Activated T-cell treated with anti-CD3 and anti-CD28 coated beads for 24 hours (primary cell): ENCODE measurements at regions not wholly inside any gene's neighbourhood (a gene's known extent, or its start where the extent isn't known, plus 50 kb on each side); places are given as distances from the start of the nearest gene placed in this dataset.

Source experiments
- DNase-seq: peaks from one replicate; pipeline ENCODE4 v3.0.0-alpha.2; 2020; ENCODE audit warnings: low read depth

DNA sequence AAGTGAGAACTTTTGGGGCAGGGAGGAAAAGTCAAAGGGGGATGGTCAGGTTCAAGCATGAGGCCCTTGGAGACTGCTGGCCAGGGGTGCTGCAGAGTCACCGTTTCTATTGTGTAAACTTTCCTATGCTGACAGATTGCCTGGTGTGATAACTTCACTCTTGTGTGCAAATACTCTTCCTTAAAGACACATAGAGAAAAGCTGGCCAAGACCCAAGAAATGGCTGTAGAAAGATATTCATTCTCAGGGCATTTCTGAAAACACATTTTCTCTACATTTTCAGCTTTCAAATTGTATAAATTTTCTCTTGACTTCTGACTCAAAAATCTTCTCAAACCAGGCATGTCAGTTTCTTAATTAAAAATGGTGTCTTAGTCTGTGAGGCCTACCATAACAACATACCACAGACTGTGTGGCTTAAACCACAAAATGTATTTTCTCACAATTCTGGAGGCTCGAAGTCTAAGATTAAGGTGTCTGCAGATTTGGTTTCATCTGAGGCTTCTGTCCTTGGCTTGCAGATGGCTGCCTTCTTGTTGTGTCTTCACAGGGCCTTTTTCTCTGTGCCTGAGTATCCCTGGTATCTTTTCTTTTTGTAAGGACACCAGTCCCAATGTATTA lies 304.5 kb downstream of the KCNRG start:
- no peak for DNase-seq

GRCh38 chr13:50320271-50320862 lies 305.1 kb downstream of the KCNRG start:
- no peak for DNase-seq

- DNase-seq = no peak
Measured at GRCh38 chr13:50322006-50322405, 306.8 kb downstream of the KCNRG start.

DNA sequence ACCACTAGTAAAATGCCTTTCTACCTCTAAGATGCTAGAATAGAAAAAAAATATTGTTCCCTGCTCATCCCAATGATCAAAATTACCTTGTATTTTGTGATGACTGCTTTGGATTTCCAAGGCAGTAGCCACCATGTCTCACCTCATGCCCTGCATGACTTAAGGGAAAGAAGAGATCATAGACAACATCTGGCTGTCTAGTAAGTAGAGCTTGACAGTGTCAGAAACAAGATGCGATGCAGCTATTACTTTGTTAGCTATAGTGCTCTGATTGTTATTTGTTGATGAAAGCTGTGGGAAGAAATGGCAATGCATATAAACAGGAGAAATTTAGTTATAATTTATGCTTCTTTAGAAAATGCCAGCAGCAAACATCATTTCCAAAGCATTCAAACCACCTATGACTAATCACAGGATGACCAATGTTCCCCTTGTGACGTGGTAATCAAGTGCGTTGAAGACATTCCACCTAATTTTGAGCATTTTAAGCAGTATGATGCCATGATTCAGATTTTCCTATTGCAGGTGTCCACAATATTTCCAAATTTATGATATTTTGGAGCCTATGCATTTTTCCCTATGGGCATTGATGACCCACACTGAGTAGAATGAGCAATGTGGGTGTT lies 308.3 kb downstream of the KCNRG start:
- DNase-seq = no peak

- no peak for DNase-seq
Measured at GRCh38 chr13:50326271-50326670, 311.0 kb downstream of the KCNRG start.

DNA sequence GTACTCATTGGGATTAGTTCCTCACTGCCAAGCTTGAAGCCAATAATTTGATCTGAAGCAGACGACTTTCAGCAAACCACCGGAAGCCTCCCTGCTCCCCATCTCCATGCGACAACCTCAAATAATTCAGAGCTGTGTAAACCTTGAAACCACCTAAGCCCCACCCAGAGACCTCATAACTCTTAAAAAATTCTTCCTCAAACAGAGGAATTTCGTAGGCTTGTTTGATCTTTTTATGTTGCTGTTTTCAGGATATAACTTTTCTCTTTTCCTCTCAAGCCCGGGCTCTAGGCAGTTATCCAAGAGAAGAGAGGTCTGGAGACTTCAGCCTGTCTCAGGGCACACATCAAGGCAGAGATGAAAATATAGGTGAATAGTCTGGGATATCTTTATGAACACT lies 311.6 kb downstream of the KCNRG start:
- no peak for DNase-seq

- no peak for DNase-seq
Measured at GRCh38 chr13:50334115-50334778, 319.0 kb downstream of the KCNRG start.

GRCh38 chr13:50334944-50335343 lies 319.7 kb downstream of the KCNRG start:
- DNase-seq = no peak

- no peak for DNase-seq
Measured at GRCh38 chr13:50339271-50339670, 324.0 kb downstream of the KCNRG start.

GRCh38 chr13:50340146-50340545 lies 324.9 kb downstream of the KCNRG start:
- DNase-seq = no peak

GRCh38 chr13:50340551-50341287 lies 325.5 kb downstream of the KCNRG start:
- DNase-seq = no peak

DNA sequence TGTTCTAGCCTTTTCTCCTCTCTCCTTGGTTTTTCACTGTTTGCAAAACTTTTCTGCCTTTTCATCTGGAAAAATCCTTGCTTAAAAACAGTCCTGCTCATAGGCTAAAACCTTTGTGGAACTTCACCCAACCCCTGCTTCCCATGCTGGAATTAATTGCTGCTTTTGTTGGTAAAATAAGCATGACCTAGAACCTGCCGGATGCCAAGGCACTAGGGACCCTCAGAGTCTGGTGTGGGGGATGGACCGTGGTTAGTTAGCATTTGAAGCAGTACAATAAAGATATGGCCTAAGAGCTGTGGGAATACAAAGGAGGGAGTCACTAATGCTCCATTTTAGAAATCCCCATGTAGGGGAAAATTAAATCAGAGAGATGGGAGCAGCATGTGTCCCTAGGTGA lies 326.3 kb downstream of the KCNRG start:
- no peak for DNase-seq

- no peak for DNase-seq
Measured at GRCh38 chr13:50344717-50345116, 329.5 kb downstream of the KCNRG start.

- no peak for DNase-seq
Measured at GRCh38 chr13:50345804-50346203, 330.6 kb downstream of the KCNRG start.

DNA sequence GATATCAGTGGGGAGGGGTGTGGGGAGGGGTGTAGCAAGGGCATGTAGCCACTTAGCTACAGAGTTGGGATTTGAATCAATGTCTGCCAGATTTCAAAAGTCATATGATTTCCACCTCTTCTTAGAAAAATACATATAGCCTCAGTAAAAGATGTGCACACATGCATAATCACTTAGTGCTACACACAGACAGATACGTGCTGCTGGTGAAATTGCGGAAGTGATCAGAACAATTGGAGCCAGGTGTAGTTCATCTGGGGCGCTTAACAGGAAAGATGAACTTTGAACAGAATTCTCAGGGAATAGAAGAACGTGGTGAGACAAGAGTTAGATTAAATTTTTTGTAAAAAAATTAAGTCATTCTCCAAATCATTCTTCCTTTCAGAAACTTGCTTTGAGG lies 333.1 kb downstream of the KCNRG start:
- no peak for DNase-seq

- DNase-seq = no peak
Measured at GRCh38 chr13:50352720-50353480, 337.7 kb downstream of the KCNRG start.

DNA sequence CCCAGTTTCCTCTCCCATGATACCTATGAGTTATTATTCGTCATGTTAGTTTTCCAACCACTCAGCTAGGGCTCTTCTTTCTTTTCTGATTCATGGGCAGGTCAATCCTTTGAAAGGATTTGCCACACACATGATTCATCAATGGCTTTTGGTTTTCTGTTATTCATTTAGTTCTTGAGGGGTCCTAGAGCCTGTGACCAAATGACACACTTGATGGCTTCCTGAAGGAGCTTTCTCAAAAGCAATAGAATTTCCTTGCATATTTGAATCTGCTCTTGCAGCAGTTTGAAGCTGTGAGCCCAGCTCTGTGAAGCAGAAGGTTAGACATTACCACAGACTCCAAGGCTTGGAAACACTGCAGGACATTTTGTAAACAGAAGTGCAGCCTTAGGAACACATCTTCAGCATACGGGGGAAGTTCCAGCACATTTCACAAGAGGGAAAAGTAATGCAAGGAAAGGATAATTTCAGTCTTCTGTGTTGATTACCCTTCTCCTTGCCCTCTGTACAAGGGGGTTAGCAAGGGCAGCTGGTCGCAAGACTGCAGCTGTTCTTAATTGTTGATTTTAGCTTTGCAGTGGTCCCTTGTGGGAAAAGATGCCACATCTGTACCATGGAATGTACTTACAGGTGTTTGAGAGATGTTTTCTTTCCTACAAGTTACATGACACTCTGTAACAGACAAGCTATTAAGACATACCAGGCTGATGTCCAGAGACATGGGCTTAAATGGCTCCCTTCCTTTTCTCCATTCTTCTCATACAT lies 338.6 kb downstream of the KCNRG start:
- DNase-seq = no peak

DNA sequence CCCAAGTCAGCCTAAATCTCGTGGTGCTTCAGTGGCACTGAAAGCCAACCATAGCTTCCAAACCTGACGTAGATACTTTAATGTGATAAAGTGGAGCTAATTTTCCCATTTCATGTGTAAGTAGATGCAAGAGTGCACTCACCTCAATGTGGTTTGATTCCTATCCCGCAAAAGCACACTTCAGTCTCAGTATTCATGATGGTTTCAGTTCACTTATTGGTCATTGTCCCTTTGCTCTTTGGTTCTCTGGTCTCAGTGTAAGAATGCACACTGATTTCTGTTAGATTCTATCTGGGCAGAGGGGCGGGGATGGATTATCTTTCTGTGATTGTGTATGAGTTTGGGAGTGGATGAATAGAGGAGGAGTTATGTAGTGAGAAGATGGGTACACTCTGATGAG lies 340.6 kb downstream of the KCNRG start:
- no peak for DNase-seq

DNA sequence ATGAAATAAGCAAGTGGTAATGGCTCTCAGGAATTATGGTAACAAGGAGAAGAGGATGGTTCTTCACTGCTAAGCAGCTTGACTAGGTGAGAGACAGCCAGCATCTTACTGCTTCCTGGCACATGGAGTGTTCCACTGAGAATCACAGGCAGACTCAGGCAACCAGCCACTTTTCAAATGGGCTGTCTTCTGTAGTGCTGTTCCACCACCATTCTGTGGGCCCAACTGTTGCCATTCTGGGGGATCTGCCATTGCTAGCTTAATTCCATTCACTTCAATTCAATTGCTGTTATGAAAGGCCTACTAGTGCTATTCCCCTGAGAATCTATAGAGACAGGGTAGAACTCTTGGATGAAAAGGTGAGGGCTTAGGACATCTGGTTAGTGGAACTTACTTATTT lies 341.9 kb downstream of the KCNRG start:
- no peak for DNase-seq

GRCh38 chr13:50357586-50358118 lies 342.4 kb downstream of the KCNRG start:
- no peak for DNase-seq
